Cerebellar cortex (tissue), 1 donor: ENCODE measurements at regions not wholly inside any gene's neighbourhood (a gene's known extent, or its start where the extent isn't known, plus 50 kb on each side); places are given as distances from the start of the nearest gene placed in this dataset.
"Not testable (repeated sequence)": the region's sequence is repeated elsewhere in the genome, so short reads cannot be mapped to it uniquely, and the experiment has no call there.

ENCODE experiments used
- DNase-seq: peaks from one replicate; pipeline ENCODE4 v3.0.0-alpha.2; 2015; ENCODE audit warnings: low spot score

DNA sequence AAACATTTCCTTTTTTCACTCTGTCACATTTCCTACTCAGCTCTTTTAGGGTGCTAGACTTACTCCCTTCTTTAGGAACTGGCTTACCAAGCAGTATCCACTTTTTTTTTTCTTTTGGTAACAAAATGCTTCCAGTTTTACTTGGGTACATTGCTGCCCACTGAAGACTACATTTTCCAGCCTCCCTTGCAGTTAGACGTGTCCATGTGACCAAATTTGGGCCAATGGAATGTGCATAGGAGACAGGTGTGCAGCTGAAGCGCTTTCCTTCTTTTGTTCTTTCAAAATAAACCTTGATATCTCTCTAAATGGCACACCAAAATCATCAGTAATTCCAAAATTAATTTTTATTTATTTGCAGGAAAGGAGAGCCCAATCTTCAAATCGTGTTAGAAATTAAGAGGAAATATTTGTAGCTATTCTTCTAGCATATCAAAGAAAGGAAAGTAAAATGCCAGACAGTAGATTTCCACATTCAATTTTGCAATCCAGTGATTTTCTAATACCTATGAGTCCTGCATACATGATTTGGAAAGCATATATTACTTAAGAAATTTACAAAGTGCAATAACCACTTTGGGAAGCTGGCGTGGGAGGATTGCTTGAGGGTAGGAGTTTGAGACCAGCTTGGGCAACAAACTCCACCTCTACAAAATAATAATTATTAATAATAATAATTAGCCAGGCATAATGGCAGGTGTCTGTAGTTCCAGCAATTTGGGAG, 422.0 kb upstream of the FRG2C start:
- no peak for DNase-seq

DNA sequence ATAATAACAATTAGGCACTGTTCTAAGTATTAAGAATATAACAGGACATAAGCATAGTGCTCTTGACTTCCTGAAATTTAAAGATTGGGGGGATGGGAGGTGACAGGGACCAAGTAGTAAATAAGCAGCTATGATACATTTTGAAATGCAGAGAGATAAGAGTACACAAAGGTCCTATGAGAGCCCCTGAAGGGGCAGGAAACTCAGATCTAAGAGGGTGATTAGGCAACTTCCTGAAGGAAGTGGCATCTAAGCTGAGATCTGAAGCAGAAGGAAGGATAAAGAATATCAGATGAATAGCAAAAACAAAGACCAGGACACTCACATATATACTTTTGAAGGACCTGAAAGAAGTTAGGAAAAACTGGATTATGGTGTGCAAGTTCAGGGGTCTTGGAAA, 415.2 kb upstream of the FRG2C start:
- DNase-seq = no peak

DNA sequence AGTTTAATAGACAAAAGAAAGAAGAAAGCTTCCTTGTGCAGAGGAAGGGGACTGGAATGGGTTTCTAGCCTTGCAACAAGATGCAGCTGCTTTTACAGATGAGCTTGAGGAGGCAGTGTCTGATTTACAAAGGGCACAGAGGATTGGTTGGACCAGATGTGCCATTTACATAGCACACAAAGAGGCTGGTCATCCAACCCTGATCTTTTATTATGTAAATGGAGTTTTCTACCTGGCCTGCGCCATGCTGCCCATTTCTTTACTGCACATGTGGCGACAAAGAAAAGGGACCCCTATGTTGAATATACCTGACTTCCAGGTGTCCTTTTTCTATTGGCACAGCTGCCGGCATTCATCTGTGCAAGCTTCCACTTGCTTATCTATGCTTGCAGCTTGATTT, 409.4 kb upstream of the FRG2C start:
- DNase-seq = no peak

DNA sequence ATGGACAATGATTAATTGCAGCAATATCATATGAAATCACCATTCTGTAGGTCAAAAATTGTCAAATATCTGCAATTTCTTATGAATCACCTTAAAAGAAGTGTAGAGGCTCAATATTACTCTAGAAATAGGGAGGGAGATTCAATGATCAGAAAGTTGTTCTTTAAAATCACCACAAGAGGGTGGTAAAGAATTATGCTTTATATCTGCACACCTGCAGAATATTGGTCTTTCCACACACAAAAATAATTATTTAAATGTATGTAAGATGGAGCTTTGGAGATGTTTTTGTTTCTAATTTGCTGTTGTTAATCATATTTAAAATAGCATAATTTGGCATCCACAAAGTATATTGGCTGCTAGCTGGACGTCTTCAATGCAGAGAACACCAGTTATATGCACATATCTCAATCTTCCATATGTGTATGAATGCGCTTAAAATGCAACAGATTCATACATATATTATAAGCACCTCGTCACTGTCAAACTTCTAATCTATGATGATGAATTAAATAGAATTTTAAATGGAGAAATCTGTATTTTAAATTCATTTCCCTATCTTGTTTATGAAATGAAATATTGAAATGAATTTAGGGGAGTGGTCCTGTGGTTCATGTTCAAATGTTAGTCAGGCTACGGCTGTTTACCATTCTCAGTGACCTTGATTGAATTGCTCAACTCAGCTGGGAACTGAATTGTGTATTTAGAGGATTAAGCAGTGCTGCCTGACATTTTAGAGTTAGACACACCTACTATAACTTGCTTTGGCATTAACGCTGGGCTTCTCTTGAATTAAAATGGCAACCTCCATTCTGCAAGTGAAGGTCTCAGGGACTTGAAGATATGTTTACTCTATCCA, 405.1 kb upstream of the FRG2C start:
- peak; percentile 29 for DNase-seq

DNA sequence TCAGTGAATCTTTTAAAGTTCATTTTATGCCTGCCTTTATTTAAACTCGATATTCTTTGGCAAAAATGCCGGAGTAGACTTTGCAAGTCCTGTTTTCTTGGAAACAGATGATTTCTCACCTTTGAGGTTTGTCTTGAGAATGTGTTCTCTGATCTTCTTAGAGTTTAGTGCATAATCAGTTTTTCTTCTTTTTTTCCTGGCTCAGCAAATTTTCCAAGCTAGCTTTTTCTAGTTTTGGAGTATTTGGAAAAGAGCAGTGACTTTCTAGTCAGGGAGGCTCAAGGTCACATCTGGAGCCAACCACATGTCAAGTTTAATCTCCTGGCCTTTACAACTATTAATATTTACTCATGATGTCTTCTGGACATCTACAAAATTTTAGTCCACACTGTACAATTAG, 403.2 kb upstream of the FRG2C start:
- DNase-seq = not testable (repeated sequence)

DNA sequence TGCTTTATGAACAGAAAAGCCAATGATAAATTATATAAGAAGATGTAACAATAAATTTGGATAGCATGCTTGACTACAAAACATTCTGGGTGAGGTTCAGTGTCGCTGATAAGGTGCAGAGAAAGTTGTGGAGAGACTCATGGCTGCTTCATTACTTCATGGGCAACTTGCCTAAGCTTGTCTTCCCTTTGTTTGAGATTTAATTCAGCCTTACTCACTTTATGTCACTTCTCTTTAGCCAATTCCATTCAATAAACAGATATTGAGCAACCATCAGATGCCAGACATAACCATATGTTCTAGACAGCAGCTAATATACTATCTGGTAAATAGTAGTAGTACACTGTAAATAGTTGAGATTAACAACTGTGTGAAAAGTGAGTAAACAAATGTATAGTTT, 401.5 kb upstream of the FRG2C start:
- DNase-seq = no peak

DNA sequence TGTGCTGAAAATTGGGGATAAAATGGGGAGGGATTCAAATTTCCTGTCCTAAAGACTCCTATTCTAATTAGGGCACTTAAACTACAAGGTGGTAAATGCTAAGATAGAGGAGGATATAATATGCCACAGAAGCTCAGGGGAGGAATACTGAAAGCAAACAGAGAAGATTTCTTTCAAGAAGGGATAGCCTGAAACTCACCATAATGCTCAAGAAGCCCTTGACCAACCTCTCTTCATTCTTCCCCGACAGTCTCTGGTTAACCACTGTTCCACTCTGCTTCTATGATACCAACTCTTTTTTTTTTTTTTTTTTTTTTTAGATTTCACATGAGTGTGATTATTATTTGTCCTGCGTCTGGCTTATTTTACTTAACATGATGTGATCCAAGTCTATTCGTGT, 398.2 kb upstream of the FRG2C start:
- no peak for DNase-seq

DNA sequence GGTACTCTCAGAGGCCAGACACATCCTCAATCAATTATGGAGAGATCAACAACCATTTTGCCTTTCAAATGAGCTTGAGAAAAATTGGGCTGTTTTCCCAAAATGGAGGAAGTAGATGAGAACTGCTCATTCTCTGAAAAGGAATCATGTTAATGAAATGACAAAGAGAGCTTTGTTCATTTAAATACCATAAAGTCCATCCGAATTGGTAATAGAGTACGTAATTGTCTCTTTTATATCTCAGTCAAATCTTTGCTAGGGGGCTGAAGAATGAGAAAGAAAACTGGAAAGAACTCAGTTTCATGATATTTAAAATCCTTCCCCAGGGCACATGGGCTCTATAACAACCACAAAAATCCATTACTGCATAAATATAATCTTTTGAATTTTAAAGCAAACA, 395.6 kb upstream of the FRG2C start:
- not testable (repeated sequence) for DNase-seq

DNA sequence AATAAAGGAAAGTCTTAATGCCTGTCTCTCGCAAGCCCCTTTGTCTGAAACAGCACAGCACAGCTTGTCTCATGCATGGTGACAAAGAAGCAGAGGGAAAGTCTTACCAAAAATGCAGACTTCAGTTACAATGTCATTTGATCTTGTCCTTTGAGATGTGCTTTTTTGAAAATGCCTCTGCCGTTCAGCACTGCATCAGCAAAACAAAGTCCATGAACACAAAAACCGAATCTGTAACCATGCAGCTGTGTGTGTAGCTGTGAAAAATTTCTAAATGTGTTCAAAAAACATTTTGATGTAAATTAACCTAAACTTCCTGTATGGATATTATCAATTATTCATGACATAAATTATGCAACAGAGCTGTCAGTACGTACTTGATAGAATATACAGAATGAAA, 391.9 kb upstream of the FRG2C start:
- DNase-seq = not testable (repeated sequence)

DNA sequence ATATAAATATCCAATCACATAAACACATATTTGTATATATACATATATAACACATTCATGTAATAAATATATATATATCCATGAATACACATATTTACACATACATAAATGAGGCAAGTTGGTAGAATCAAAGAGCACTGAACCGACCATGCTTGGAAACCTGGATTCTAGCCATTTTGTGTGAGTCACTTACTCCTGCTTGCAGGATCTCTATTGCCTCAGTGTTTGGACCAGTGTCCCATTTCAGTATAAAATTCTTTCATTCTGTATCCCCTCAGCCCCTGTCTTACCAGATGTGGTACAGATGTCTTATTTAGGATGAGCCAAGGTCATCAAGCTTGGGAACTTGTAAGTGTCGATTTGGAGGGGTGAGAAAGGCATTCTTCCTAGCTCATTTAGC, 391.4 kb upstream of the FRG2C start:
- no peak for DNase-seq

DNA sequence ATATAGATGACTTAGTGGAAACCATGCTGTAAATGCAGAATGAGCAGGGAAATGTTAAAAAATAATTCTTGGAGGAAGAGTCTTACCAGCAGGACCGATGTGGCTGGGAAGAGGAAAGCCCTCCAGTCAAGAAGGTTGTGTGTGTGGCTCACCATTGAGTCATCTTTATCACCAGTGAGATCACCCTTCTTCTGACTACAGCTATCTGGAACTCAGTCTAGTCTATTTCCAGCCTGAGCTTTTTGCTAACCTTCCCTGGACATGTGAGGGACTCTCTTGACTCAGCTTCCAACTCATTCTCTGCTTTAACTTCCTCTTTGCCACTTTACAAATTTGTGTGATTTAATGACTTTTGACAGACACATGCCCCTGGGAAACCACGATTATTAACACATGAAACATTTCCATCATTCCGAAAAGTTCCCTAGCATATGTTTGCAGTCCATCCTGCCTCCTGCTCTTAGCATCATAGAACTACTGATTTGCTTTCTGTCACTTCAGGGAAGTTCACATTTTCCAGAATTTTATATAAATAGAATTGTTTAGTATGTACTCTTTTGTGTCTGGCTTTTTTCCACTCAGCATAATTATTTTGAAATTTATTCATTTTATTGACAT, 378.5 kb upstream of the FRG2C start:
- not testable (repeated sequence) for DNase-seq

DNA sequence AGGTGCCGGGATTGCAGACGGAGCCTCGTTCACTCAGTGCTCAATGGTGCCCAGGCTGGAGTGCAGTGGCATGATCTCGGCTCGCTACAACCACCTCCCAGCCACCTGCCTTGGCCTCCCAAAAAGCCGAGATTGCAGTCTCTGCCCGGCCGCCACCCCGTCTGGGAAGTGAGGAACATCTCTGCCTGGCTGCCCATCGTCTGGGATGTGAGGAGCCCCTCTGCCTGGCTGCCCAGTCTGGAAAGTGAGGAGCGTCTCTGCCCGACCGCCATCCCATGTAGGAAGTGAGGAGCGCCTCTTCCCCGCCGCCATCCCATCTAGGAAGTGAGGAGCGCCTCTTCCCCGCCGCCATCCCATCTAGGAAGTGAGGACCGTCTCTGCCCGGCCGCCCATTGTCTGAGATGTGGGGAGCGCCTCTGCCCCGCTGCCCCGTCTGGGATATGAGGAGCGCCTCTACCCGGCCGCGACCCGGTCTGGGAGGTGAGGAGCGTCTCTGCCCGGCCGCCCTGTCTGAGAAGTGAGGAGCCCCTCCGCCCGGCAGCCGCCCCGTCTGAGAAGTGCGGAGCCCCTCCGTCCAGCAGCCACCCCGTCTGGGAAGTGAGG, 375.1 kb upstream of the FRG2C start:
- not testable (repeated sequence) for DNase-seq

DNA sequence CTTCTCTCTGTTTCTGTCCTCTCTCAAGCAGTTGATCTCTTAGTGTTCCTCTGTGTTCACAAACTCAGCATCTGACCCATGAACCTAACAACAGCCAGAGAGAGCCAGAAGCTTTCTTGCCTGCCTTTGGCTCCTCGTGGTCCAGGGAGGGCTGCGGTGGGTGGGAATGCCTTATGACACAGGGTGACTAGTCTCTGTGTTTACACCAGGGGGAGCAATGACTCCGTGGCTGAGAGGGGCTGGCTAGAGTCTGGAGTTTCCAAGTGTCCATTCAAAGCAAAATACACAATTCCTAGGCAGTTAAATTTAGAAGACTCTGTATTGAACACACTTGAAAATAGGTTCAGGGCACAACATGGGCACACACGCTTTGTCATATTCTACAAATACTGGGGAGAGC, 370.0 kb upstream of the FRG2C start:
- DNase-seq = peak; percentile 19

DNA sequence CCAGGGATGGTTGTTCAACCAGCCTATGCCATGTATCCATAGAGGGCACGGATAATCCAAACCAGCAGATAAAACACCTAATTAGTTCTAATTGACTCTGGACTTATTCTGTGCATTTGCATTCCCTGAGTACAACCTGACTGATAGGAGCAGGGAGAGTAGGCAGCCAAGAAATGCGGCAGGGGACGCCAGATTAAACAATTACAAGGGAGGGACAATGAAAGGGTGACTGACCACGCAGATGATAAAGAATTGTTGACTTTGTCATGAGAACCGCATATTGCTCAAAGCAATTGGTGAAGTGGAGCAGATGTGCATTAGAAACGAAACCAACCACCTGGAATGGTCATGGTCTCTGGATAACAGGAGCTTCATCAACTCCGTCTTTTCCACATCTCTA, 369.1 kb upstream of the FRG2C start:
- no peak for DNase-seq

DNA sequence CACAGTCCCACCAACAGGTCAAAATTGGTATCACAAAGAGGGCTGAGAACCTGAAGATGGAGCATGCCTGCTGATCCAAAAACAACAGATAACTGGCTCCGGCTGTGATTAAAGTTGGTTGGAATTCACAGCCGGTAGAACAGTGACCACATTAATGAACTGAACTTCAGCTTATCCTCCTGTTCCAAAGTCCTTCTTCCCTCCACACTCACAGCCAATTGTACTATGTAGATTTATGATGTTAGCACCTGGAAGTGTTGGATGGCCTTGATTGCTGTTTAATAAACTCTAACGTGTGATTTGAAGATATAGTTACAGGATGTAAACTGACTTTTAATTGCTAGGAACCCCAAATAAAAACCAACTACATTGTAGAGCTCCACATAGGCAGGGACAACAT, 367.3 kb upstream of the FRG2C start:
- DNase-seq = no peak

DNA sequence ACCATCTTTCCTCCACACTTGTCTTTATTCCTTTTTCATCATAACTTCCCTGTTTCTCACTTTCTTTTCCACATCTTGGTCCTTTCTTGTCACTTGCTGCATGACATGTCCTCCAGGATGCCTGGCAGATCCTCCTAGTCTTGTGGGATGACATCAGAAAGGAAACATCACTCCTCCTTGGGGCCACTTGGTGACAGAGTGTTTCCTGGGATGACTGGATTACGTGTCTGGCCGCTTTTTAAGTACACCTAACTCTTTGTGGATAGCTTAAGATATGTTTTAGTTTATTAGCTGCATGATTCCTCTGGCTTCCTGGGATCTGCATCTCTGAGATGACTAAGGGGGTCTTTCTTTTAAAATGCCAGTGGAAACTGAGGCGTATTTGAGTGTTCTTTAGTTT, 363.5 kb upstream of the FRG2C start:
- no peak for DNase-seq

DNA sequence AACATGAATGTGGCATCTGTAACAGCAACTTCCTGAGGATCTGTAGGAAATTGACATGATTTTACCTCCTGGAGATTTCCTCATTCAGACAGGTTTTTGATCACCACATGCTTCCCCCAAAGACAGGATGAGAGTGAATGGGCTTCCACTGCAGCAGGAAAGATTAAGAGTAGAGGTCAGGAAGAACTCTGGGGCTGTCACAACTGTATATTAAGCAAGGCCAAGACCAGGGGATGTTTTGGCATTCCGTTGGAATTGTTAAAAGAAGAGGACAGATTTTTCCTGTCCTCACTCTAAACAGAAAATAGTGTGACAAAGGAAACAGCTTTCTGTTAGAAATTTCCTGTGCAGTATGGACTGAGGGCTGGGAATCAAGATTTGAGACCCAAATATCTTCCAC, 363.1 kb upstream of the FRG2C start:
- not testable (repeated sequence) for DNase-seq

DNA sequence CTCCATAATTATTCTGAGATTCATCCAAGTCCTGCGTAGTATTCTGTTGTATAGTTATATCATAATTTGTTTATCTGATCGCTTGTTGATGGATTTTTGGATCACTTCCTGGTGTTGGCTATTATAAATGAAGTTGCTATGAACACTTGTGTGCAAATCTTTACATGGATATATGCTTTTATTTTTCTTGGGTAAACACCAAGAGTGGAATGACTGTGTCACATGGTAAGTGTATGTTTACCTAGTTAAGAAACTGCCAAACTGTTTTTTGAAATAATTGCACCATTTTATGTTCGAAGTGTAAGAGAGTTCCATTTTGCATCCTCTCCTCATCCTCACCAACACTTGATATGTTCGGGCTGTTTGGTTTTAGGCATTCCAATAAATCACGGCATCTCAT, 360.4 kb upstream of the FRG2C start:
- no peak for DNase-seq

DNA sequence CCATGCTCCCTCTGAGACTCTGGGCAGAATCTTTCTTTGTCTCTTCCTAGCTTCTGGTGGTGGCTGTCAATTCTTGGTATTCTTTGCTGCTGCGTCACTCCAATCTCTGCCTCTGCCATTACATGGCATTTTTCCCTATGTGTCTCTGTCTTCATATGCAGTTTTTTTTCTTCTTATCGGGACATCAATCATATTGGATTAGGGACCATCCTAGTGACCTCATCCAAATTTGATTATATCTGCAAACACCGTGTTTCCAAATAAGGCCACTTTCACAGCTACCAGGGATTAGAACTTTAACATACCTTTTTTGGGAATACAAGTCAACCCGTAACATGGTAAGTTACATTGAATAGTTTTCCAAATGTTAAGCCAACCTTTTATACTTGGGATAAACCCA, 358.2 kb upstream of the FRG2C start:
- no peak for DNase-seq

DNA sequence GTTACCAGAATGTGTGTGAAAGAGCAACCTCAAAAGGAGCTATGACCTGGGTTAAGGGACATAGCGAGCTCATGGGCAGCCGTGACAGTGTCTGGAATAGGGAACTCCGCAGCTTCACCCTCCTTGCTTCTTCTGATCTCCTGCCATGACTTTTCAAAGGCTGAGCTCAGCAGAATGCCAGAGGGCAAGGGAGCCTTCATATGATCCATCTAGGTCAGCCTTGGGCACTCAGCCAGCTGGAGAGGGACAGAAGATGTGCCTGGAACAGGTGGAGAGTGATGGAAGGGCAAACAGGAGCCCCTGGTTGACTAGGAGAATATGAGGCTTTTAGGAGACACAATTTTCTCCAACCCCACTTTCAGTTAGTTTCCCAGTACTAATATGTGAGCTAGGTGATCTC, 352.8 kb upstream of the FRG2C start:
- DNase-seq = not testable (repeated sequence)

DNA sequence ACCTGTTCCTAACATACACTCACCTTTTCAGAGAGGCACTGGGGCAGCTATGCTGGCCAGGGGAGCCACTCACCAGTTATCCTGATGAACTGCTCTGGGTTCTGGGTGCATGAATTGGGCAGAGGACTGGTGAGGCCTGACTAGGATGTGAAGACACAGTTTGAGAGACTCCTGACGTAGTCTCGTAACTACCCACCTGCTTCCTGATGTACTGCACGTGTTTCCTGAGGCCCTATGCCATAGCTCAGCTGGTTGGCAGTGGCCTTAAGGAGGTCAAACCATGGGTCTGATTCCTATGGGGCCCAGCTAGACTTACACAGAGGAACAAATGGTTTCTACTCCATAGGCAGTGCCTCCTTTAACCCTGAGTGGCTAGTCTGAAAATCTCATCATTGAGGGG, 351.7 kb upstream of the FRG2C start:
- not testable (repeated sequence) for DNase-seq

DNA sequence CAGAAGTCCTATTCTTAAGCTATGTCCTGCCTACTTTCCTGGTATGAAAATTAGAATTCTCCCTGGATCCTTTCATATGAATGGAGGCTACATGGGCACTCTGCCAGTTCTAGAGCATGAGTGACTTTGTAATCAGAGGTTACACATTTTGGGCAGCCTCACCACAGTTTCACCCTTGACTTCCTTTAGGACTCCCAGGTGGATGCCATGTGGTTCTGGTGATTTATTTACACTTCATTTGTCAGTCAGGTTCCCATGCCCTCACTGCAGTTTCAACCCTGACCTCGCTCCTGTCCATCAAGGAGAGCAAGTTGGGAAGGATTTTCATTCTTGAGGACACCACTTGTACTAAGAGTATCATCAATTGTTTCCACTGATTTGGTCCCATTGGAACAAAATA, 344.4 kb upstream of the FRG2C start:
- DNase-seq = not testable (repeated sequence)

DNA sequence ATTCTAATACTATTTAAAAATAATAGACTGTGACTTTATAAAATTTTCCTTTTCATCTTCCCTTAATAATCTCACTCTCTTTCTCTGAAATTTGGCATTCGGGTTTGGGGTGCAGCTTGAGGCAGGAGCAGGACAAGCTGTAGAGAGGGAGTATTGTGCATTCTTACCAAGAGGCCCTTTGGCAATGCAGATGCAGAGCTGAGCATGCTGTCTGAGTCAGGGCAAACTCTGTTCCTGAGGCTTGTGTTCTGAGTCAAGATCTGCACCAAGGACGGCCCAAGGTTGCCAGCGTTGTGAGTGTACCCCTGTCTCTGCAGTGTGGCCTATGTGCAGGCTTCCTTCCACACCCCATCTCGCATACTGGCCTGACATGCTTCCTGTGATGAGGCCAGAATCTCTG, 343.8 kb upstream of the FRG2C start:
- no peak for DNase-seq
